GM23338 (cell line): ENCODE measurements at regions not wholly inside any gene's neighbourhood (a gene's known extent, or its start where the extent isn't known, plus 50 kb on each side); places are given as distances from the start of the nearest gene placed in this dataset.

Source experiments
- ATAC-seq: fragments of 200-7000 bp; cut with Tn5 transposase; 3 replicates; pipeline ENCODE4 v1.9.1; 2020
- DNase-seq: peaks from one replicate; pipeline ENCODE4 v3.0.0-alpha.2; 2015; ENCODE audit warnings: low spot score
- H2AFZ ChIP-seq: fragments of 200-600 bp; sonication (generic); 2 replicates; pipeline ENCODE4 v1.8.0; 2016; ENCODE audit warnings: antibody characterized with exemption, mild to moderate bottlenecking, moderate library complexity
- H3F3A ChIP-seq: fragments of 200-600 bp; sonication (generic); replicated peaks from 2 replicates; pipeline ENCODE4 v1.8.0; 2017; ENCODE audit warnings: antibody characterized with exemption, mixed run types, low read depth
- H3K27ac ChIP-seq: fragments of 200-600 bp; sonication (generic); 2 replicates; pipeline ENCODE4 v1.6.1; 2016; ENCODE audit warnings: low read depth
- H3K27me3 ChIP-seq: fragments of 200-600 bp; sonication (generic); 2 replicates; pipeline ENCODE4 v1.8.0; 2016; ENCODE audit warnings: mild to moderate bottlenecking, mixed run types, moderate library complexity; ENCODE audit not compliant: insufficient read depth
- H3K36me3 ChIP-seq: fragments of 200-600 bp; sonication (generic); 2 replicates; pipeline ENCODE4 v1.8.0; 2016; ENCODE audit warnings: mild to moderate bottlenecking; ENCODE audit not compliant: insufficient read depth
- H3K4me1 ChIP-seq: fragments of 200-600 bp; sonication (generic); 2 replicates; pipeline ENCODE4 v1.8.0; 2016; ENCODE audit warnings: mild to moderate bottlenecking, moderate library complexity; ENCODE audit not compliant: insufficient read depth
- H3K4me2 ChIP-seq: fragments of 200-600 bp; sonication (generic); 2 replicates; pipeline ENCODE4 v1.7.1; 2017; ENCODE audit warnings: mixed run types
- H3K4me3 ChIP-seq: fragments of 200-600 bp; sonication (generic); 2 replicates; pipeline ENCODE4 v1.6.1; 2016; ENCODE audit warnings: mixed run types
- H3K79me2 ChIP-seq: fragments of 200-600 bp; sonication (generic); replicated peaks from 2 replicates; pipeline ENCODE4 v1.8.0; 2017; ENCODE audit warnings: mild to moderate bottlenecking; ENCODE audit not compliant: insufficient read depth
- H3K9me2 ChIP-seq: fragments of 200-600 bp; sonication (generic); 2 replicates; pipeline ENCODE4 v1.8.0; 2017; ENCODE audit not compliant: insufficient read depth
- H4K20me1 ChIP-seq: fragments of 200-600 bp; sonication (generic); replicated peaks from 2 replicates; pipeline ENCODE4 v1.8.0; 2017; ENCODE audit warnings: mild to moderate bottlenecking; ENCODE audit not compliant: insufficient read depth
- H3K27ac Mint-ChIP-seq: 2 replicates; pipeline ENCODE4 v1.8.0; 2020; ENCODE audit warnings: inconsistent platforms, mild to moderate bottlenecking, moderate library complexity, mixed read lengths
- H3K27me3 Mint-ChIP-seq: 3 replicates; pipeline ENCODE4 v1.8.0; 2022; ENCODE audit warnings: low read depth, mild to moderate bottlenecking, moderate library complexity, mixed read lengths, inconsistent platforms; ENCODE audit not compliant: insufficient read depth, poor library complexity
- H3K36me3 Mint-ChIP-seq: 3 replicates; pipeline ENCODE4 v1.8.0; 2021; ENCODE audit warnings: low read depth, mild to moderate bottlenecking, inconsistent platforms, moderate library complexity, mixed read lengths
- H3K4me1 Mint-ChIP-seq: 3 replicates; pipeline ENCODE4 v1.8.0; 2020; ENCODE audit warnings: mild to moderate bottlenecking, inconsistent platforms, mixed read lengths
- H3K4me3 Mint-ChIP-seq: 3 replicates; pipeline ENCODE4 v1.8.0; 2021; ENCODE audit warnings: moderate library complexity, mild to moderate bottlenecking, inconsistent platforms, mixed read lengths
- H3K9me3 Mint-ChIP-seq: 3 replicates; pipeline ENCODE4 v1.8.0; 2020; ENCODE audit warnings: moderate library complexity, mild to moderate bottlenecking, inconsistent platforms, mixed read lengths
- CREB1 ChIP-seq: fragments of 250-450 bp; sonication (Bioruptor Pico); IDR thresholded peaks from 2 replicates; pipeline ENCODE4 v1.5.0; 2020; ENCODE audit warnings: low read depth, mild to moderate bottlenecking, moderate library complexity
- JUNB ChIP-seq: IDR thresholded peaks from one replicate; pipeline ENCODE4 v1.6.1; 2016; ENCODE audit warnings: antibody characterized with exemption; ENCODE audit not compliant: unreplicated experiment
- POLR2AphosphoS5 ChIP-seq: IDR thresholded peaks from 2 replicates; pipeline ENCODE4 v1.6.1; 2016; ENCODE audit warnings: antibody characterized with exemption, low read depth
- REST ChIP-seq: IDR thresholded peaks from one replicate; pipeline ENCODE4 v1.6.1; 2018; ENCODE audit warnings: antibody characterized with exemption; ENCODE audit not compliant: unreplicated experiment
- STAT1 ChIP-seq: IDR thresholded peaks from one replicate; pipeline ENCODE4 v1.6.1; 2016; ENCODE audit warnings: antibody characterized with exemption; ENCODE audit not compliant: unreplicated experiment

- 0 out of 2 replicates have a peak, but pooled peaks cover 6% of the 10 kb centered on the region for H3K4me1 ChIP-seq
- Mint-ChIP-seq H3K36me3 (no peaks in the 10 kb centered on the region; the same call in 2 of the 3 replicates), H3K27ac (no peak overlapping the region), H3K9me3 (no peaks in the 10 kb centered on the region; the same call in 1 of the 3 replicates), H3K4me3 (no peak overlapping the region), H3K27me3 (peaks cover 16% of the 10 kb centered on the region), H3K4me1 (peaks cover 12% of the 10 kb centered on the region; the same call in 2 of the 3 replicates)
- H2AFZ ChIP-seq = 0 out of 2 replicates have a peak overlapping the region, but pooled peaks have one; percentile 47
- no peak overlapping the region for H3K27ac ChIP-seq
- peak; percentile 51 for ATAC-seq
- peak; percentile 41 for DNase-seq
- H3K79me2 ChIP-seq = no peaks in the 10 kb centered on the region
- H3K9me2 ChIP-seq = no peaks in the 10 kb centered on the region
- H3K4me3 ChIP-seq = no peak overlapping the region
- no peaks in the 10 kb centered on the region for H3K27me3 ChIP-seq
- H3K36me3 ChIP-seq = no peaks in the 10 kb centered on the region
- TF ChIP-seq STAT1 = no peak
- TF ChIP-seq POLR2AphosphoS5 = no peak
- TF ChIP-seq CREB1 (CRISPR knock-in tag) = no peak
- H3F3A ChIP-seq = no peaks in the 10 kb centered on the region
- no peak overlapping the region for H3K4me2 ChIP-seq
- no peaks in the 10 kb centered on the region for H4K20me1 ChIP-seq
These were observed 86.4 kb downstream of the EDN3 start for GRCh38 chr20:59386809-59387208.

- Mint-ChIP-seq H3K36me3 (no peaks in the 10 kb centered on the region; the same call in 2 of the 3 replicates), H3K27ac (no peak overlapping the region)
- no peaks in the 10 kb centered on the region for H3K27me3 ChIP-seq
These were observed 87.5 kb downstream of the EDN3 start for GRCh38 chr20:59387891-59388290.

More at GRCh38 chr20:59387891-59388290, 87.5 kb downstream of the EDN3 start:
- Histone ChIP-seq H3K79me2 (no peaks in the 10 kb centered on the region), H3K9me2 (no peaks in the 10 kb centered on the region), H3K4me3 (no peak overlapping the region), H3F3A (no peaks in the 10 kb centered on the region), H3K4me2 (no peak overlapping the region), H3K36me3 (no peaks in the 10 kb centered on the region), H3K27ac (no peak overlapping the region), H4K20me1 (no peaks in the 10 kb centered on the region), H3K4me1 (0 out of 2 replicates have a peak, but pooled peaks cover 6% of the 10 kb centered on the region), H2AFZ (no peak overlapping the region)
- ATAC-seq (no peak), DNase-seq (no peak)
- H3K4me1 Mint-ChIP-seq = peaks cover 12% of the 10 kb centered on the region; the same call in 2 of the 3 replicates
- no peak overlapping the region for H3K4me3 Mint-ChIP-seq
- no peaks in the 10 kb centered on the region; the same call in 1 of the 3 replicates for H3K9me3 Mint-ChIP-seq
- peaks cover 15% of the 10 kb centered on the region for H3K27me3 Mint-ChIP-seq
- TF ChIP-seq REST (no peak), JUNB (no peak), CREB1 (CRISPR knock-in tag) (no peak)
